ENCODE measurements at regions not wholly inside any gene's neighbourhood (a gene's known extent, or its start where the extent isn't known, plus 50 kb on each side); places are given as distances from the start of the nearest gene placed in this dataset.

- no peak for DNase-seq (ENCODE audit: low read depth, low spot score)
- no peak overlapping the region for H3K27ac Mint-ChIP-seq (ENCODE audit: unreplicated experiment)
- no peak overlapping the region for H3K4me3 Mint-ChIP-seq
- no peaks in the 10 kb centered on the region for H3K27me3 Mint-ChIP-seq (ENCODE audit: low read depth)
- H3K36me3 Mint-ChIP-seq (ENCODE audit: low read depth), result no peaks in the 10 kb centered on the region
- peaks cover 5% of the 10 kb centered on the region for H3K4me1 Mint-ChIP-seq
- no peak for TF ChIP-seq CTCF (conservative IDR thresholded peaks at IDR 0.05)
- no peaks in the 10 kb centered on the region for H3K9me3 Mint-ChIP-seq
These were observed 309.2 kb upstream of the SATB1 start for GRCh38 chr3:18734309-18734708.

GRCh38 chr3:18732474-18732873 lies 307.3 kb upstream of the SATB1 start:
- no peak for TF ChIP-seq CTCF (conservative IDR thresholded peaks at IDR 0.05)
- no peak for DNase-seq (ENCODE audit: low read depth, low spot score)
- H3K36me3 Mint-ChIP-seq (ENCODE audit: low read depth), result no peaks in the 10 kb centered on the region
- H3K4me3 Mint-ChIP-seq, result no peak overlapping the region
- peaks cover 5% of the 10 kb centered on the region for H3K4me1 Mint-ChIP-seq
- no peak overlapping the region for H3K27ac Mint-ChIP-seq (ENCODE audit: unreplicated experiment)
- H3K9me3 Mint-ChIP-seq, result no peaks in the 10 kb centered on the region
- no peaks in the 10 kb centered on the region for H3K27me3 Mint-ChIP-seq (ENCODE audit: low read depth)

- no peaks in the 10 kb centered on the region for H3K27me3 Mint-ChIP-seq (ENCODE audit: low read depth)
- DNase-seq (ENCODE audit: low read depth, low spot score), result no peak
- no peak for TF ChIP-seq CTCF (conservative IDR thresholded peaks at IDR 0.05)
- no peak overlapping the region for H3K4me3 Mint-ChIP-seq
- H3K36me3 Mint-ChIP-seq (ENCODE audit: low read depth), result no peaks in the 10 kb centered on the region
- peaks cover 5% of the 10 kb centered on the region for H3K4me1 Mint-ChIP-seq
- no peaks in the 10 kb centered on the region for H3K9me3 Mint-ChIP-seq
- H3K27ac Mint-ChIP-seq (ENCODE audit: unreplicated experiment), result no peak overlapping the region
These were observed 305.4 kb upstream of the SATB1 start for GRCh38 chr3:18730491-18730890.

- H3K36me3 Mint-ChIP-seq (ENCODE audit: low read depth), result no peaks in the 10 kb centered on the region
- H3K4me3 Mint-ChIP-seq, result no peak overlapping the region
- no peaks in the 10 kb centered on the region for H3K9me3 Mint-ChIP-seq
- peaks cover 5% of the 10 kb centered on the region for H3K4me1 Mint-ChIP-seq
- TF ChIP-seq CTCF (conservative IDR thresholded peaks at IDR 0.05), result no peak
- no peak for DNase-seq (ENCODE audit: low read depth, low spot score)
- no peak overlapping the region for H3K27ac Mint-ChIP-seq (ENCODE audit: unreplicated experiment)
- H3K27me3 Mint-ChIP-seq (ENCODE audit: low read depth), result no peaks in the 10 kb centered on the region
These were observed 304.5 kb upstream of the SATB1 start for GRCh38 chr3:18729671-18730070.

- no peak overlapping the region for H3K27ac Mint-ChIP-seq (ENCODE audit: unreplicated experiment)
- H3K27me3 Mint-ChIP-seq (ENCODE audit: low read depth), result no peaks in the 10 kb centered on the region
- no peak for DNase-seq (ENCODE audit: low read depth, low spot score)
- H3K9me3 Mint-ChIP-seq, result no peaks in the 10 kb centered on the region
- no peak overlapping the region for H3K4me3 Mint-ChIP-seq
- peaks cover 5% of the 10 kb centered on the region for H3K4me1 Mint-ChIP-seq
- TF ChIP-seq CTCF (conservative IDR thresholded peaks at IDR 0.05), result no peak
- H3K36me3 Mint-ChIP-seq (ENCODE audit: low read depth), result no peaks in the 10 kb centered on the region
These were observed 300.7 kb upstream of the SATB1 start for GRCh38 chr3:18725668-18726407.

All from neural crest cell (in vitro differentiated cells).